Fibroblast of lung (primary cell): ENCODE measurements at regions not wholly inside any gene's neighbourhood (a gene's known extent, or its start where the extent isn't known, plus 50 kb on each side); places are given as distances from the start of the nearest gene placed in this dataset.

Experiments
- CTCF ChIP-seq, 2 donors: IDR thresholded peaks in 1 of 2; conservative IDR thresholded peaks in 1 of 2; 1 replicate in 1 of 2; 2 replicates in 1 of 2; pipeline ENCODE4 v1.5.1; 2011 to 2012; ENCODE audit warnings: low read length in 2 of 2, control low read depth in 1 of 2, inconsistent platforms in 1 of 2, low read depth in 1 of 2, mild to moderate bottlenecking in 1 of 2
- EZH2 ChIP-seq: IDR thresholded peaks from 2 replicates; pipeline ENCODE4 v1.5.1; 2012; ENCODE audit warnings: low read length, control low read depth, mild to moderate bottlenecking; ENCODE audit errors: missing control alignments

DNA sequence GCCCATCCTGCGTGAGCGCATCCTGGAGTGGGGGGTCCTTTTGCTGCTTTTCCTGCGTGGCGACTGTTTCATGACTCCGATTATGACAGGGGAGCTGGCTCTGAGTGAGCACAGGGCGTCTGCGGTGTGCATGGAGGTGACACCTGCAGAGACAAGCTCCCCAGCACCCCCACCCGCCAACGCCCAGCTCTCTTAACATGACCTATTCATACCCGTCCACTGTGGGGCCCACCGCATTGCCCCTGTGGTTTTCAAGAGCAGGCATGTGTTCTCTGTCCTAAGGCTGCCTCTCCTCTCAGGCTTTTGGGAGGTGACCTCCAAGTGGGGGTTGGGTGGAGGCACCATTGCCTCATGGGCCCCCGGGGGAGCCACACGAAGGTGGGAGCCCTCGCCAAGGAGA is 500.7 kb downstream of the TCERG1L start:
- TF ChIP-seq EZH2 (no peak), CTCF (conservative IDR thresholded peaks at IDR 0.05 in 1 of 2, IDR thresholded peaks at IDR 0.05 in 1 of 2; ENCODE audit: low read depth in 1 of 2, low read length in 2 of 2) (no peak)
